ENCODE measurements at regions not wholly inside any gene's neighbourhood (a gene's known extent, or its start where the extent isn't known, plus 50 kb on each side); places are given as distances from the start of the nearest gene placed in this dataset.

DNA sequence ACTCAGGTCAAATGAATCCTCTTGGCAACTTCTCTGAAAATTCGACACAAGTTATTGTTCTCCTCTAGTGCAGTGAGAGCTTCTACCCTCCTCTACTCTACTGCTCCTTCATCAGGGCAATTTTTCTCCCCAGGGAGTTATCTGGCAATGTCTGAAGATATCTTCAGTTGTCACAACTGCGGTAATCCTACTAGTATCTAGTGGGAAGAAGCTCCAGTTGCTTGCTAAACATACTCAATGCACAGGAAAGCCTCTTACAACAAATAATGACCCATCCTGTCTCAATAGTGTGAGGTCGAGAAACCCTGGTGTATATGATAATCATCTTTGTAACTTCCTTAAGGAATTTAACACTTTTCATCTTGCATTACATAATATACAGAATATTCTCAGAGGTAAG, 1147.6 kb downstream of the IGSF11 start:
- no peak for TF ChIP-seq POLR2AphosphoS5 (IDR thresholded peaks at IDR 0.05)
- no peak for TF ChIP-seq POLR2A (IDR thresholded peaks at IDR 0.05)

All from prostate gland (tissue), 1 donor.